ENCODE measurements at regions not wholly inside any gene's neighbourhood (a gene's known extent, or its start where the extent isn't known, plus 50 kb on each side); places are given as distances from the start of the nearest gene placed in this dataset.

DNA sequence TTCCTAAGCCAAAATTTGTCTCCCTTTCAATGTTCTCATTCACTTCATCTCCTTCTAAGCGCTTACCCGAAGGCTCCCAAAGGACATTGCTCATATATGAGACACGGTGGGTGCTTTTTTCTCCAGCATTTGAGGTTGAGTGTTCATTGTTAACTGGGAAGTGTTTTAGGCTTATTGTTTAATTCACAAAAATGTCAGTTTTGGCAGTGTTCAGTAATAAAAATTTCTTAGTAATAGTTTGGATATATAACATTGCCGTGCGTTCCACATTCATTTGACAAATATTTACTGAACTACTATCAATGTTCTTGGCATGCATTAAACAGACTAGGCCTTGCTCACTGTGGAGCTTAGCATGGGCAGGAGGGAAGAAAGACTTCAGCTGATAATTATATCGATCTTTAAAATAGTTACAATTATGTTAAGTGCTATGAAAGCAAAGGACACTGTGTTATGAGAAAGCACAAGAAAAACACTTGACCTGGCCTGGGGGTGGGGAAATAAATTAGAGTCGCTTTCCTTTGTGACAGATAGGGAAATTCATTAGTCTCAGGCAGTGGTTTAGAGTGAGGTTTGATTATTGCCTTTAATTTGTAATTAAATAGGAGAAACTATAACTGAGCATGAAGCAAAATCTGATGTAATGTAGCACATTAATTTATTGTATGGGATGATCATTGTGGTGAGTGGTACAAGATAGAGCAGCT lies 82.2 kb upstream of the DOCK10 start:
- H4K20me1 ChIP-seq (ENCODE audit: insufficient read depth): no peaks in the 10 kb centered on the region
- no peaks in the 10 kb centered on the region for H3K79me2 ChIP-seq (ENCODE audit: insufficient read depth, low read depth)
- peaks cover 13% of the 10 kb centered on the region for H3K4me1 ChIP-seq (ENCODE audit: low read depth, poor library complexity, severe bottlenecking)
- H3K27ac ChIP-seq: no peak overlapping the region
- H3K4me3 ChIP-seq (IDR thresholded peaks at IDR 0.05; ENCODE audit: insufficient read depth, low read depth, low read length): no peak overlapping the region
- no peak overlapping the region for H2AFZ ChIP-seq (ENCODE audit: low read depth)
- H3K27me3 ChIP-seq (ENCODE audit: insufficient read depth, low read depth): no peaks in the 10 kb centered on the region
- H3K9ac ChIP-seq: no peak overlapping the region
- no peaks in the 10 kb centered on the region for H3K36me3 ChIP-seq (ENCODE audit: insufficient read depth)
- TF ChIP-seq CTCF (conservative IDR thresholded peaks at IDR 0.05; ENCODE audit: low read depth, low read length): no peak
- no peak overlapping the region for H3K4me2 ChIP-seq

GRCh38 chr2:225122583-225123486 lies 80.6 kb upstream of the DOCK10 start:
- Histone ChIP-seq H3K4me2 (no peak overlapping the region), H3K4me3 (IDR thresholded peaks at IDR 0.05; ENCODE audit: insufficient read depth, low read depth, low read length) (no peak overlapping the region), H3K27ac (no peak overlapping the region), H3K36me3 (ENCODE audit: insufficient read depth) (no peaks in the 10 kb centered on the region), H4K20me1 (ENCODE audit: insufficient read depth) (no peaks in the 10 kb centered on the region), H3K79me2 (ENCODE audit: insufficient read depth, low read depth) (no peaks in the 10 kb centered on the region), H3K27me3 (ENCODE audit: insufficient read depth, low read depth) (no peaks in the 10 kb centered on the region), H2AFZ (ENCODE audit: low read depth) (no peak overlapping the region), H3K9ac (no peak overlapping the region), H3K4me1 (ENCODE audit: low read depth, poor library complexity, severe bottlenecking) (peaks cover 21% of the 10 kb centered on the region)
- peak; percentile 48 for TF ChIP-seq CTCF (conservative IDR thresholded peaks at IDR 0.05; ENCODE audit: low read depth, low read length)

GRCh38 chr2:225122007-225122406 lies 79.7 kb upstream of the DOCK10 start:
- no peak overlapping the region for H3K9ac ChIP-seq
- no peak overlapping the region for H3K4me3 ChIP-seq (IDR thresholded peaks at IDR 0.05; ENCODE audit: insufficient read depth, low read depth, low read length)
- no peaks in the 10 kb centered on the region for H3K27me3 ChIP-seq (ENCODE audit: insufficient read depth, low read depth)
- no peak overlapping the region for H2AFZ ChIP-seq (ENCODE audit: low read depth)
- peaks cover 29% of the 10 kb centered on the region for H3K4me1 ChIP-seq (ENCODE audit: low read depth, poor library complexity, severe bottlenecking)
- H3K27ac ChIP-seq: no peak overlapping the region
- no peaks in the 10 kb centered on the region for H3K79me2 ChIP-seq (ENCODE audit: insufficient read depth, low read depth)
- H3K4me2 ChIP-seq: no peak overlapping the region
- TF ChIP-seq CTCF (conservative IDR thresholded peaks at IDR 0.05; ENCODE audit: low read depth, low read length): no peak
- H3K36me3 ChIP-seq (ENCODE audit: insufficient read depth): no peaks in the 10 kb centered on the region
- H4K20me1 ChIP-seq (ENCODE audit: insufficient read depth): no peaks in the 10 kb centered on the region

DNA sequence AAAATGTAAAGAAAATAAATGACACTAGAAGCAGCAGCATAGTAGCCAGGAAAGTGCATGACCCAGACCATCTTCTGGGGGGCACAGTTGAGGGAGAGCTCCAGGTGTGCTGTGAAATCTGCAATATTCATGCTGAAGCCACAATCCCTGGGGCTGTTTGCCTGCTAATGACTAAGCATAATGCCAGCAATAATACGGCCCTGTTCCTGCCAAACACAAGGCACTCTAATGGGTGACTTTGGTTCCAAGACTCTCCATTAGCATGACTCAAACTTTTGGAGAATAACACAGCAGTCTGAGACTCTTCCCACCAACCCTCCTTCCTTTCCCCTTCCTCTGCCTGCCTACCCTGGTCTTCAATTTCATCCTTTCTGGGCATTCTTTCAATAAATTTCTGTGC lies 77.9 kb upstream of the DOCK10 start:
- no peak overlapping the region for H3K9ac ChIP-seq
- H3K4me2 ChIP-seq: no peak overlapping the region
- no peaks in the 10 kb centered on the region for H3K79me2 ChIP-seq (ENCODE audit: insufficient read depth, low read depth)
- no peak for TF ChIP-seq CTCF (conservative IDR thresholded peaks at IDR 0.05; ENCODE audit: low read depth, low read length)
- H3K27ac ChIP-seq: no peak overlapping the region
- no peak overlapping the region for H3K4me3 ChIP-seq (IDR thresholded peaks at IDR 0.05; ENCODE audit: insufficient read depth, low read depth, low read length)
- H3K36me3 ChIP-seq (ENCODE audit: insufficient read depth): no peaks in the 10 kb centered on the region
- no peaks in the 10 kb centered on the region for H4K20me1 ChIP-seq (ENCODE audit: insufficient read depth)
- H3K4me1 ChIP-seq (ENCODE audit: low read depth, poor library complexity, severe bottlenecking): peaks cover 48% of the 10 kb centered on the region
- H3K27me3 ChIP-seq (ENCODE audit: insufficient read depth, low read depth): no peaks in the 10 kb centered on the region
- H2AFZ ChIP-seq (ENCODE audit: low read depth): no peak overlapping the region; the same call in 1 of the 2 replicates
